ENCODE measurements at regions not wholly inside any gene's neighbourhood (a gene's known extent, or its start where the extent isn't known, plus 50 kb on each side); places are given as distances from the start of the nearest gene placed in this dataset.

- Histone ChIP-seq H3K79me2 (ENCODE audit: insufficient read depth, low read length) (no peaks in the 10 kb centered on the region), H3K4me1 (ENCODE audit: insufficient read depth, low read length) (no peaks in the 10 kb centered on the region), H3K9ac (ENCODE audit: low read depth, low read length) (no peak overlapping the region), H3K9me3 (ENCODE audit: insufficient read depth, low read length, severe bottlenecking) (no peaks in the 10 kb centered on the region), H3K36me3 (ENCODE audit: insufficient read depth, low read length) (no peaks in the 10 kb centered on the region), H4K20me1 (ENCODE audit: insufficient read depth, low read length) (no peaks in the 10 kb centered on the region), H2AFZ (ENCODE audit: low read depth, low read length) (no peak overlapping the region), H3K4me2 (ENCODE audit: insufficient read depth, low read length) (no peak overlapping the region), H3K27ac (ENCODE audit: low read length) (no peak overlapping the region), H3K27me3 (ENCODE audit: insufficient read depth, low read length, poor library complexity) (no peaks in the 10 kb centered on the region), H3K4me3 (ENCODE audit: low read depth in 1 of 2, low read length in 2 of 2) (no peak overlapping the region)
- DNase-seq (no peak), ATAC-seq (ENCODE audit: insufficient read depth, low read depth) (no peak)
- TF ChIP-seq EZH2 (IDR thresholded peaks at IDR 0.05; ENCODE audit: borderline replicate concordance, low read depth, low read length, severe bottlenecking) (no peak), CTCF (IDR thresholded peaks at IDR 0.05; ENCODE audit: borderline replicate concordance, extremely low read depth, low read length, poor library complexity, severe bottlenecking) (no peak)
Observed at GRCh38 chr6:74805916-74806696, 399.7 kb downstream of the COL12A1 start.

GRCh38 chr6:74798302-74798701 is 407.6 kb downstream of the COL12A1 start:
- no peak for TF ChIP-seq CTCF (IDR thresholded peaks at IDR 0.05; ENCODE audit: borderline replicate concordance, extremely low read depth, low read length, poor library complexity, severe bottlenecking)
- no peak for TF ChIP-seq EZH2 (IDR thresholded peaks at IDR 0.05; ENCODE audit: borderline replicate concordance, low read depth, low read length, severe bottlenecking)
- H3K9ac ChIP-seq (ENCODE audit: low read depth, low read length), result no peak overlapping the region
- H3K4me1 ChIP-seq (ENCODE audit: insufficient read depth, low read length), result no peaks in the 10 kb centered on the region
- DNase-seq, result no peak
- H3K9me3 ChIP-seq (ENCODE audit: insufficient read depth, low read length, severe bottlenecking), result no peaks in the 10 kb centered on the region
- no peaks in the 10 kb centered on the region for H3K79me2 ChIP-seq (ENCODE audit: insufficient read depth, low read length)
- no peaks in the 10 kb centered on the region for H4K20me1 ChIP-seq (ENCODE audit: insufficient read depth, low read length)
- no peak for ATAC-seq (ENCODE audit: insufficient read depth, low read depth)
- H3K27ac ChIP-seq (ENCODE audit: low read length), result no peak overlapping the region
- H3K27me3 ChIP-seq (ENCODE audit: insufficient read depth, low read length, poor library complexity), result no peaks in the 10 kb centered on the region
- no peak overlapping the region for H3K4me2 ChIP-seq (ENCODE audit: insufficient read depth, low read length)
- no peak overlapping the region for H2AFZ ChIP-seq (ENCODE audit: low read depth, low read length)
- no peaks in the 10 kb centered on the region for H3K36me3 ChIP-seq (ENCODE audit: insufficient read depth, low read length)
- H3K4me3 ChIP-seq (ENCODE audit: low read depth in 1 of 2, low read length in 2 of 2), result no peak overlapping the region

GRCh38 chr6:74785236-74785635 is 420.6 kb downstream of the COL12A1 start:
- no peak for DNase-seq
- no peak for ATAC-seq (ENCODE audit: insufficient read depth, low read depth)
- H3K36me3 ChIP-seq (ENCODE audit: insufficient read depth, low read length), result no peaks in the 10 kb centered on the region
- H4K20me1 ChIP-seq (ENCODE audit: insufficient read depth, low read length), result no peaks in the 10 kb centered on the region
- H2AFZ ChIP-seq (ENCODE audit: low read depth, low read length), result no peak overlapping the region
- no peak overlapping the region for H3K27ac ChIP-seq (ENCODE audit: low read length)
- H3K9me3 ChIP-seq (ENCODE audit: insufficient read depth, low read length, severe bottlenecking), result no peaks in the 10 kb centered on the region
- no peaks in the 10 kb centered on the region for H3K4me1 ChIP-seq (ENCODE audit: insufficient read depth, low read length)
- H3K27me3 ChIP-seq (ENCODE audit: insufficient read depth, low read length, poor library complexity), result no peaks in the 10 kb centered on the region
- no peaks in the 10 kb centered on the region for H3K79me2 ChIP-seq (ENCODE audit: insufficient read depth, low read length)
- no peak overlapping the region for H3K4me2 ChIP-seq (ENCODE audit: insufficient read depth, low read length)
- TF ChIP-seq EZH2 (IDR thresholded peaks at IDR 0.05; ENCODE audit: borderline replicate concordance, low read depth, low read length, severe bottlenecking) (no peak), CTCF (IDR thresholded peaks at IDR 0.05; ENCODE audit: borderline replicate concordance, extremely low read depth, low read length, poor library complexity, severe bottlenecking) (no peak)
- no peak overlapping the region for H3K9ac ChIP-seq (ENCODE audit: low read depth, low read length)
- no peak overlapping the region for H3K4me3 ChIP-seq (ENCODE audit: low read depth in 1 of 2, low read length in 2 of 2)
